GM19467 (cell line): ENCODE measurements at regions not wholly inside any gene's neighbourhood (a gene's known extent, or its start where the extent isn't known, plus 50 kb on each side); places are given as distances from the start of the nearest gene placed in this dataset.

Source experiments
- ATAC-seq: cut with Tn5 transposase; IDR thresholded peaks from one replicate; pipeline ENCODE4 v1.9.1; 2021; ENCODE audit warnings: mild to moderate bottlenecking, moderate library complexity; ENCODE audit not compliant: unreplicated experiment

DNA sequence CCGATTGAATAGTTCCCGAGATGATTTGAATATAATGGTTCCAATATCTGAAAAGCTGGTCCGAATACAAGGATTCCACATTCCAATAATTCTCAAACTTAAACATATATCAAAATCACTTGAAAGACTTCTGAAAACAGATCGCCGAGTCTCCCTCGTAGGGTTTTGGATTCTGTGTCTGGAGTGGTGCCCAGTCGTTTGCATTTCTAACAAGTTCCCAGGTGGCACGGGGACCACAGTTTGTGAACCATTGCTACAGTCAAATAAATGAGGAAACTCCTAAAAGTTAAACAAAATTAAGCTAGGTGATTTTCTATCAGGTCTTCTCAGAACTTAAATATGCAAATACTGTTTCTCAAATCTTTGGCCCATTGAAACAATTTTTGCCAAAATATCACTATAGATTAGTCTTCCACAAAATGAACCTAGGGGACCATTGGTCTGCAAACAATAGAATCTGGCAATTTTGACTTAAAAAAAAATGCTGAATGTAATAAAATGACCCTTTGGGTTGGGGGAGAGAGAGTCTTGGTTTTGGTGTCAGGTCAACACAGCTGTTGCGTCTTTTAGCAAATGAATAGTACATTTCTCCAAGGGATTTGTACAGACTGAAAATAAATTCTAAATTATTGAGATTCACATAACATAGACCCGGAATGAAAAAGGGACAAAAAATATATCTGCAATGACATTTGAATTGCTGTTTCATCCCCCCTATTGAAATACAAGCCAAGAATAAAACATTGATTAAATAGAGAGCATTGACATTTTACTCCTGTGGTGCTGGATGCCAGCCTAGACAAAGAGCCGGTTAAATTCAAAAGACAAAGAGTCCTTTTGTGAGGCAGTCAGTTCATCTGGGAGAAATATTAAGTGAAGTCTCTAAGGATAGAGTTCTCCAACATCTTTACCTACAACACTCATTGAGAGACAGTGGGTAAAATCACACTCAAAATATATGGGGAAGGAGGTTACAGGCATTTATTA is 175.7 kb upstream of the ADAMTS9 start:
- ATAC-seq = no peak

DNA sequence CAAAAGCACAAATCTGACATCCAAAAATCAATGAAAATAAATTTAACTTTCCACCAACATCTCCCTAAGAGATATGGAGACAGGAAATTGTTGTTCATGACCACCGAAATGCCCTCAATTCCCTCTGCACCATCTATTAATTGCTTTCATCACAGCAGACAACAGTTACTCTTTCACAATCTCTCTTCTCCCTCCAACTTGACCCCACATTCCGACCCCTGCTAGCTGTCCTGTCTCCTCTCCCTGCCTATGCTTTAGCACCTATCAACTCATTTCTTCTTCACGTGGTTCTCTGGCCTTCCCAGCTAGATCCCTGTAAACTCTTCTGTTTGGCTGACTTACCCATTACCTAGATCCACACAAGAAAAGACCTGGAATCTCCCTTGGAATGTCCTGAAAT is 173.9 kb upstream of the ADAMTS9 start:
- ATAC-seq = no peak

DNA sequence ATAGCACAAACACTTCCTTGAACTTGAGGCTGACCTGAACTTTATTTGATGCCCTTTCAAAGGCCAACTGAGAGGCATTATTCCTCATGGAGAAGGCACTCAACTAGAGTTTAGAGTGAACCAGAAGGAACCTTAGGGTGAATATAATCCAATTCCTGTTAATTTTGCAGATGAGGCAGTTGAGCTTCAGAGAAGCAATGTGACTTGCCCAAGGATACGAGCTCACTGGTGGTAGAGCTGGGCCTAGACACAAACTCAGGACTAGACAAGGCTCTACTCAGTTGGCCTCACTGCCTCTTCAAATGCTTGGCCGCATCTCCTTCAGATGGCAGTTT is 172.7 kb upstream of the ADAMTS9 start:
- no peak for ATAC-seq

DNA sequence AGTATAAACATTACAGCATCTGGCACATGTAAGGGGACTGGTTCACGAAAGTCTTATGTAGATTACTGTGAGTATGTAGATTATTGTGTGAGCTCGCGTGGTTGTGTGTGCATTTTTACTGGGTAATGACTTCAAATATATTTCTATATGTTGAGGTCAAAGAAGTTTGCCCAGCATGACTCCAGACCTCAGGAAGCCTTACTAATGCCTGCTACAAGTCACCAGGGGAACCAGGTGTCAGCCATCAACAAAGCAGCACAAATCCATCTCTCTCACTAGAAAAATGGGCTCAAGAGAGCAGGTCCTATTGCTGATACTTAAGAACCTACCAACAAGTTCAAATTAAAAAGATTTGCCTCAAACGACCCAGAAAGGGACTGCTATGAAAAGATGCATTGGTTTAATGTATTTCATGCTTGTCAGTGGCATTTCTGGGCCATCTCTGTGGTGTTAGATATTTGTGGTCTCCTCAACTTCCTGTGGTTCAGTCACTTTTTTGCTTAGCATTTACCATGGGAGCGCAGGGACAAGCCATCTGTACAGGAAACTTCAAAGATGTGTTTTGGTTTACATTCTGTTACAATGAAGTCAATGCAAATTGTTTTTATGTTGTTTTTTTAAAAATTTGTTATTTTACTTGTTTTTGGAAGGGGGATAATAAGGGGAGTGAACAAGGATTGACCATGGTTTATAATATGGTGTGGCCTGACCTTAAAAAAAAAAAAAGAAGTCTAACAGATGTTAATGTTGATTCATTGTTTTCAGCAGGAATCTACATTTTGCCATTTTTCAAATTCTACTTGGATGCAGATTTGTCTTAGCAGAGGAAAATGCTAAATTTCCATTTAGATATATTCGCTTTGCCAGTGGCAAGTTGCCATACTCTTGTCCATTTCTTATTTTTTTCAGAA is 172.1 kb upstream of the ADAMTS9 start:
- ATAC-seq = no peak

DNA sequence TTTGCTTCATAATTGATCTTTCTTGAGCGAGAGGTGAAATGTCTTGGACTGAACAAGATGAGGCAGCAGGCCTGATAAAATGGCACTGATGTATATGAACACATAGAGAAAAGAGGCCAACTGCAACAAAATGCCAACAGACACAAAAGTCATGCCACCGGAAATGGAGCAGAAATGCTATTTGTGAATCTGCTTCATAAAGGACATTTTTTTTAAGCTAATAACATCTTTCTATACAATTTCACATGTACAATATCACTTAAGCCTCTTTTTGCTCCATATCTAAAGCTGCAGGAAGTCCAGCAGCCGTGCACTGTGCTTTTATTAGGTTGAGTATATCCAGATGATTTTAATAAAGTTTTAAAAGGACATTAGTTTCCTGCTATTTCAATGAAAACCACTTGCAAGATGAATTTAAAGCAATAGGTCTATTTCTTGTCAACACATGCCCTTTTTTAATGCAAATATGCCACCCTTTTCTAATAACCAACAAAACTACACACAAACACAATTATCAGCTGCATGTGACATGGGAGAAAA is 169.2 kb upstream of the ADAMTS9 start:
- no peak for ATAC-seq

DNA sequence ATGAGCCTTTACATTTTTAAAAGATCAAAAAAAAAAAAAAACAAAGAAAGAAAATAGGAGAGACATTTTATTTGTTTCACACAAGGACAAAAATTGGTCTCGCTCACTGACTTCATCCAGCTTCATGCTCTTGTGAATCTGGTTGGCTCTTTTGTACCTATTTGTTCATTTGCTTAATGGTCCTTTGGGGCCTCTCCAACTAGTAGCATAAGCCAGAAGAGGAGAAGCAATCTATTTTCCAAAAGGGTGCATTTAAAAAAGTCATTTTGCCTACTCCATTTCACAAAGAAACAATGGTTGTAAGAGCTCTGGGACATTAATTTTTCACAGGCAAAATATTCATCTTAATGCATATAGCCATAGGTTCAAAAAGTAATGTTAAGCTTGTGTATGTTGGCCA is 168.3 kb upstream of the ADAMTS9 start:
- no peak for ATAC-seq

DNA sequence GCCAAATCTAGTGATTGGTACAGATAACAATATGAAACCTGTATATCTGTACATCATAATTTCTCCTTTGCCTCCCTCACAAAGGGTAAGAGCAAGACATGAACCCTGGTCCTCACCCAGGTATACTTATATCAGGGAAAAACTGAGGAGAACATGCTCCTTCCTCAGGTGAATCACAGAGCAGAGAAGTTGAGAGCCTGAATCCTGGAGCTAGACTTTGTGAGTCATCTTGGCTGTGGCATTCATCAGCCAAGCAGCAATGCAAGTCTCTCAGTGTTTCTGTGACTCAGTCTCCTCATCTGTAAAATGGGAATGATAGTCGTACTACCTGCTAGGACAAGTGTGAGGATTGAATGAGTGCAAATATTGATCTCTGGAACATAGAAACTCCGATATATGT is 165.7 kb upstream of the ADAMTS9 start:
- no peak for ATAC-seq

DNA sequence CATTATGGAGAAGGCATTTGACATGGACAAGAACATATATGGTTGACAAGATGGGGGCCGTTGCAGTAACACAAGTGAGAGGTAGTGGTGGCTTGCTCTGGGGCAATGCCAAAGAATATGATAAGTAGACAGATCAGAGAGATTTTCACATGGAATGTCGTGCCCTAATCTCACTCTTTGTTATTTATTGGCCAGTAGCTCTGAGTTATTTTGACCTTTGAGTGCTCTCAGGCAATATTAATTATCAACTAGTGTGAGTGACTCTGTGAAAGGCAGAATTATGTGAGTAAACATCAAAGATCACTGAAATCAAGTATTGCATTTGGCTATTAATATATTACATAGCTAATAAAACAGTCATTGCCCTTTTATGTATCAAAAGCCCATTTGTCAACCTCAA is 164.9 kb upstream of the ADAMTS9 start:
- no peak for ATAC-seq

DNA sequence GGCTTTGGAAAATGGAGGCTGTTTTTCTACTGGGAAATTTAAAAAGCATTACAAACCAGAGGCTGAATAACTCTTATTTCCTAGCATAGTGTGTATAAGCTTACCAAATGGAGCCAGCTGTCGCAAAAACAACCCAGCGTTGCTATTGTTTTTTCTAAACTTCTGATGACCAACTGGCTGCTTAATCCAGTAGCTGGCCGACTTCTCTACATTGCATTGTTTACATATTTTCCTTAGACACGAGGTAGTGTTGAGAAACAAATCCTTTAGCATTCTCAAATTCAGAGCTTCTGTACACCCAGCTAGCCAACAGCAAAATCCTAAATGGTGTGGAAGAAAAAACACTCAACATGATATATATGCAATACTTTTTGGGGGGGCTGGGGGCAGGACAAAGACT is 161.0 kb upstream of the ADAMTS9 start:
- ATAC-seq = no peak

DNA sequence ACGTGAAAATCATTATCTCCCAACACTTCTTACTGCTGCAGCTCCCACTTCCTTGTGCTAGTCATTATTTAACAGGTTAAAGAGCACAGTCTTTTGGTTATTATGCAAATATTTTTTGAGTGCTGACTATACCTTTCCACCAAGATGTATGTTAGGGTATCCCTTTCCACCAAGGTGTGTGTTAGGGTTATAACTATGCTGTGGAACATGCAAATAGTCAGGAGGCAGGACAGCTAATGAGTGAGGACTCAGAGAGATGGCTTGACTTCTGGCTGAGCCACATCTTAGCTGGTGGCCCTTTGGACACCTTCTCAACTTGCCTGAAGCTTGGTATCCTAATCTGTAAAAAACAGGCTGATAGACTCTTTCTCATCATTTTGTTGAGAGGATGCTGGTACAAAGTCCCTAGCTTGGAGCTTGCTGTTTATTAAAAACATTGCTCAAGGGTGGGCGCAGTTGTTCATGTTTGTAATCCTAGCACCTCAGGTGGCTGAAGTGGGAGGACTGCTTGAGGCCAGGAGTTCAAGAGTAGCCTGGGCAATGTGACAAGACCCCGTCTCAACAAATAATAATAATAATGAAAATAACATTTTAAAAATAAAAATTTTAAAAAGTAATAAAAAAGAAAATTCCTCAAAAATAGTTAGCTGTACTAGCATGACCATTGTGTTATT is 160.5 kb upstream of the ADAMTS9 start:
- ATAC-seq = no peak

DNA sequence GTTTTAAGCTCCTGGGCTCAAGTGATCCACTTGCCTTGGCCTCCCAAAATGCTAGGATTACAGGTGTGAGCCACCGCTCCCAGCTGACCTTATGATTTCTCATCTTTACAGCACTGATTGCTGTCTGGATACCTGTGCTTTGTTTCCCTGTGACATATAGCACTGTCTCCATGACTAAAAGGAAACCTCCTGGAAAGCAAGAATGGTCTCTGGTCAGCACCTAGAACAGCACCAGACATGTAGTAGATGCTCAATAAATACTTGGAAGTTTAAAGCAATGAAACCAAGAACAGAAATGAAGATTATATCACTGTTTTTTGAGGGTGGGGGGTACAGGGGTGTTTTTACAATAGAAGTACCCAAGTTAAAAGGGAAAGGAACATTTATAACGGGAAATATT is 156.8 kb upstream of the ADAMTS9 start:
- no peak for ATAC-seq

DNA sequence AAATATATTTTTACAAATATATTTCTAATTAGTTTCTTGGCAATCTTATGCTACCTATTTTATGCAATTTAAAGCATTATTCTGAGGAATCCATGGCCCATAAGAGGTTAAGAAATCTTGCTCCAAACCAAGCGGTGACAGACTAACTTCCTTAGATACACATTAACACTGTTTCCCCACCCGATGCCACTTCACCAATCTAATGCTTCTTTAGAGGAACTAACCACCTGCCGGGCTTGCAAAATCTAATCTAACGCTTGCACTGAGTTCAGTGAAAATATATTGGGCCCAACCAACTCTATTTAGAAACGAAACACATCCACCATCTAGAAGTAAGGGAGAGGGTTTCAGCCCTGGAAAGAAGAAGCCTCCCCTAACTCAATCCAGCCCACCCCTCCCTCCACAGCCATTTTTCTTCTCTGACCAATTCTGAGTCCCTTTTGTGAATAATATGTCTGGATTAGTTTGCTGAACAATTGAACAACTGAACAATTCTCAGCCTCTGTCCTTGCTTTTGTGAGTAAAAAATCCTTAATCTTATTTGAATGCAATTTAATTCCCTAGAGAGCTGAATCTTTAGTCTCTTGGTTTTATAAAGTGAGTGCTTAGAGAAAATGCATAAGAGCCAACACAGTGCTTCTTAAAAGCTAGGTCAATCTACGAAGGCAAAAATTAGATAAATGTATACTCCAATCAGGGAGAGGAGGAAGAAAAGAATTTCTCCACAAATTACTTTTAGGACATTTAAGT is 150.4 kb upstream of the ADAMTS9 start:
- no peak for ATAC-seq

DNA sequence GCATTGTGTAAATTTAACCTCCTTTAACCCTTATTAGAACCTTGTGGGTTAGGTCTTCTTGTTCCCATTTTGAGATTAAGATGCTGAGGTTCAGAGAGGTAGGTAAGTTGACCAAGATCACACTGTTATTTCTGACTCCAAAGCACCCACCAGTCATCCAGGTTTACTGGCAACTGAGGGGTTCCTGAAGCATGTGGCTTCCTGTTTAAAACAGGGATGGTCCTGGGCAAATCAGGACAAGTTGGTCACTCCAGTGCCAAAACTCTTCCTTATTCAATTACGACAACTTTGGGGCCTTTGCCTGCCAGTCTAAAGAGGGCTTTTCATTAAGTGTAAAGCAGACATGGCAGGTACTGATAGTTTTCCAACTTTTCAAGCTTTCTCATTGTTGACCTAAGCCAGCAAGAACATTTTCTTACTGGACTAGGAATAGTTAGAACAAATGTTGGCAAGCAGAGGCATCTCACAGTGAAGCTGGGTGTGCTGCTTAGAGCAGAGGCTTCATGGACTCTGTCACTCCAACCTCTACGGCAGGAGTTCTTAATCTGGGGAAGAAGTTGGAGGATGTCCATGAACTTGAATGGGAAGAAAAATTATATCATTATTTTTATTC is 149.4 kb upstream of the ADAMTS9 start:
- ATAC-seq = no peak

DNA sequence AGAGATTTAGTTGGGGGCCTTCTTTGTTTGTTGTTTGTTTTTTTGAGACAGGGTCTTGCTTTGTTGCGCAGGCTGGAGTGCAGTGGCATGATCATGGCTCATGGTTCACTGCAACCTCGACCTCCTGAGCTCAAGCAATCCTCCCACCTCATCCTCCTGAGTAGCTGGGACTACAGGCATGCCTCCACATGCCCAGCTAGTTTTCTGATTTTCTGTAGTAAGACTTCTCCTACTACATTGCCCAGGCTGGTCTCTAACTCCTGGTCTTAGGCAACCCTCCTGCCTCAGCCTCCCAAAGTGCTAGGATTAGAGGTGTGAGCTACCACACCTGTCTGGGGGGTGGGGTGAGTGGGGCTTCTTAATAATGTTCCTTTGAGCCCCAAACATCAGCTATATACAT is 148.3 kb upstream of the ADAMTS9 start:
- no peak for ATAC-seq

DNA sequence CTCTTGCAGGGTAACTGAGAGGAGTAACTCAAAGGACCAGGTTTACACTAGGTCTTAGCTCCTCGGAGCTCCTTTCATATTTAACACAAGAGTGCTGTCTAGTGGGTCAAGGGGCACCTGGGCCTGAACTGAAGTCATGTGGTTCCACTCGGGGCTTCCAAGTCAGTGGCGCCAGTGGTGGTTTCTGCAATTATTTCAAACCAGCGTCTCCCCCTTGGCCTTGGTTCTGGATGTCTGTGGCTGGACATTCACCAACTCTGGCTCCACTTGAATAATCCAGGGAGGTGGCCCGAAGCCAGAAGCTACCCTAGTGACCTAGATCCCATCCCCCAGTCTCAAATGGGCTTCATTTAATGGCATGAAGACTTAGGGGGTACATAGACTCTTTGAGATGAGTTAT is 144.3 kb upstream of the ADAMTS9 start:
- no peak for ATAC-seq

DNA sequence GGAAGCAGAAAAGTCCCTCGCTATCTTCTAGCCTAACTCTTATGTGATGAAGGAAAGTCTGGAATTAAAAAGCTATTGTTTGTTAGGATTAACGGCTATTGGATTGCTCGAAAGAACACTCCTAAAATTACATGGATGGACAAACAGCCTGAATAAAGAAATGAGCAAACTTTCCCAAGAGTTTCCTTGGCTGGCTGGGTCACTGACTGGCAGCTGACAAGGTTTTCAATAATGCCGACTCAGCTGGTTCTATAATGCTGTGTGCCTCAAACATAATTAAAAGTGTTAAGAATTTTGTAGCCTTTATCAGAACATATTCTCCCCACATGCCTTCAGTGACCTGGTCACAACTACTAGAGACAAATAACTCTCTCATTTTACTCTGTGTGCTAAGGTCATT is 142.9 kb upstream of the ADAMTS9 start:
- ATAC-seq = no peak

DNA sequence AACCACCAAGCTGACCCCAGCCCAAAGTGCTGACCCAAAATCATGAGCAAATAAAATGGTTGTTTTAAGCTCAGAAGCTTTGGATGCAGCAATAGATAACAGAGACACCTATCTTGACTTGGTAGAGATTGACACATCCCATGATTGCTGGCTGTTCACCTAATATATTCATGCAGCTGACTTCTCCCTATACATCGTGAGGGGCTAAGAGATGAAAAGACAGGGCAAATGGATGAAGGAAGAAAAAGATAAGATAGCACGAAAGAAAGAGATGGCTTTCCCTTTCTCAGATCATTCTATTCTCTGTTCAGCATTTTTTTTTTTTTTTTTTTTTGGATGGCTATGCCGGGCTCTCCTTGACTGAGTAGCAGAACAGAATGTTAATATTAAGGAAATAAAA is 141.5 kb upstream of the ADAMTS9 start:
- ATAC-seq = no peak

DNA sequence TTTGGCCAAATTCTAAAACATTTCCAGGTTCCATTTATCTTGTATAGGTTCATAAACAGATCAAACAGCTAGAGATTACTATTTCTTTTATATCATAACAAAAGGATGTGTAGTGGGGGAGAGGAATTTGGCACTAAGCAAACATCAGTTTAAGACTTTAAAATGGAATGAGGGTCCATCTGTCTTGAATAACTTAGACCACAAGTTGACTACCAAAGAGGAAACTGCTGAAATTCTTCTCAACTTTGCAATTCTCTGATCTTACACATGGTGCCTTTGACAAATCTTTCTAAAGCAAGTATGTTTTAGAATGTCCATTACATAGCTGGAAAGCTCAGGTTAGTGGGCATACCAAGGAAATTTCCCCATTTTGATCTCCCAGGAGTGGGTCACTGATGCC is 140.5 kb upstream of the ADAMTS9 start:
- no peak for ATAC-seq

DNA sequence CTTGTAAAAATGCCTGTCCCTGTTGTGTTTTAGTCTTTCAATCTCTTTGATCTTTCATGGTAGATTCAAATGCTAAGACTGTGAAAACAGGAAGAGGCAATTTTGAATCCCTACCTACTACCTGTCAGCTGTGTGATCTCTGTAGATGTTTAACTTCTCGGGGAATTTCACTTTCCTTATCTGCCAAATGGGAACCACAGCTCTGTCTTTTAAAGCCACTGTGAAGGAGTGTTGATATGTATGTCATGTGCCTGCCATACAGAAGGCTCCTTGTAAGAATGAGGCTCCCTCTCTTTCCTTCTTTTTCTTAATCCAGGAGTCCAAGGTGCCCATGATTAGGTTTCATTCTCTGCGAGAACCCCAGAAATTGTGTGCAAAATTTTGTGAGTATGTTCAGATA is 139.6 kb upstream of the ADAMTS9 start:
- peak; percentile 72 for ATAC-seq

DNA sequence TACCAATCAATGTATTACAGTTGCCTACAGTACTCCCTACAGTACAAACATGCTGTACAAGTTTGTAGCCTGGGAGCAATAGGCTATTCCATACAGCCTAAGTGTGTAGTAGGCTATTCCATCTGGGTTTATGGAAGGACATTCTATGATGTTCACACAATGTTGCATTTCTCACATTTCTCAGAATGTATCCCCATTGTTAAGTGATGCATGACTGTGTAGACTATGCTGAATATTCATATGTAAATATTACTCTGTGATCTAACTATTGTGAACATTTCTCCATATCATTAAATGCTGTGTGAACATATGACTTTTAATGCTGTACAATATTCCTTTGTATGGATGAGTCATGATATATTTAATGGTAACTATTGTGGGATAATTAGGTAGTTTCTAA is 139.2 kb upstream of the ADAMTS9 start:
- ATAC-seq = no peak
